ENCODE measurements at regions not wholly inside any gene's neighbourhood (a gene's known extent, or its start where the extent isn't known, plus 50 kb on each side); places are given as distances from the start of the nearest gene placed in this dataset.

GRCh38 chr2:105691947-105692390 is 52.7 kb upstream of the NCK2 start:
- no peaks in the 10 kb centered on the region for H3K36me3 ChIP-seq (ENCODE audit: insufficient read depth, low read length)
- no peaks in the 10 kb centered on the region for H3K27me3 ChIP-seq (ENCODE audit: insufficient read depth, low read length, poor library complexity)
- H2AFZ ChIP-seq (ENCODE audit: low read depth, low read length) = no peak overlapping the region
- H3K79me2 ChIP-seq (ENCODE audit: insufficient read depth, low read length) = no peaks in the 10 kb centered on the region
- H3K4me2 ChIP-seq (ENCODE audit: insufficient read depth, low read length) = no peak overlapping the region
- H4K20me1 ChIP-seq (ENCODE audit: insufficient read depth, low read length) = no peaks in the 10 kb centered on the region
- no peak overlapping the region for H3K4me3 ChIP-seq (ENCODE audit: low read depth in 1 of 2, low read length in 2 of 2)
- no peaks in the 10 kb centered on the region for H3K9me3 ChIP-seq (ENCODE audit: insufficient read depth, low read length, severe bottlenecking)
- H3K27ac ChIP-seq (ENCODE audit: low read length) = no peak overlapping the region
- no peak overlapping the region for H3K9ac ChIP-seq (ENCODE audit: low read depth, low read length)
- DNase-seq (no peak), ATAC-seq (ENCODE audit: insufficient read depth, low read depth) (no peak)
- H3K4me1 ChIP-seq (ENCODE audit: insufficient read depth, low read length) = no peaks in the 10 kb centered on the region
- no peak for TF ChIP-seq CTCF (IDR thresholded peaks at IDR 0.05; ENCODE audit: borderline replicate concordance, extremely low read depth, low read length, poor library complexity, severe bottlenecking)
- no peak for TF ChIP-seq EZH2 (IDR thresholded peaks at IDR 0.05; ENCODE audit: borderline replicate concordance, low read depth, low read length, severe bottlenecking)

- no peaks in the 10 kb centered on the region for H3K36me3 ChIP-seq (ENCODE audit: insufficient read depth, low read length)
- H3K4me1 ChIP-seq (ENCODE audit: insufficient read depth, low read length) = no peaks in the 10 kb centered on the region
- H3K27ac ChIP-seq (ENCODE audit: low read length) = no peak overlapping the region
- DNase-seq (no peak), ATAC-seq (ENCODE audit: insufficient read depth, low read depth) (no peak)
- no peaks in the 10 kb centered on the region for H3K79me2 ChIP-seq (ENCODE audit: insufficient read depth, low read length)
- TF ChIP-seq CTCF (IDR thresholded peaks at IDR 0.05; ENCODE audit: borderline replicate concordance, extremely low read depth, low read length, poor library complexity, severe bottlenecking) (no peak), EZH2 (IDR thresholded peaks at IDR 0.05; ENCODE audit: borderline replicate concordance, low read depth, low read length, severe bottlenecking) (no peak)
- no peaks in the 10 kb centered on the region for H3K27me3 ChIP-seq (ENCODE audit: insufficient read depth, low read length, poor library complexity)
- H3K9ac ChIP-seq (ENCODE audit: low read depth, low read length) = no peak overlapping the region
- H2AFZ ChIP-seq (ENCODE audit: low read depth, low read length) = no peak overlapping the region
- H4K20me1 ChIP-seq (ENCODE audit: insufficient read depth, low read length) = no peaks in the 10 kb centered on the region
- no peaks in the 10 kb centered on the region for H3K9me3 ChIP-seq (ENCODE audit: insufficient read depth, low read length, severe bottlenecking)
- no peak overlapping the region for H3K4me3 ChIP-seq (ENCODE audit: low read depth in 1 of 2, low read length in 2 of 2)
- no peak overlapping the region for H3K4me2 ChIP-seq (ENCODE audit: insufficient read depth, low read length)
Measured at GRCh38 chr2:105690566-105690965, 54.1 kb upstream of the NCK2 start.

GRCh38 chr2:105689484-105689883 is 55.2 kb upstream of the NCK2 start:
- Histone ChIP-seq H3K9me3 (ENCODE audit: insufficient read depth, low read length, severe bottlenecking) (no peaks in the 10 kb centered on the region), H3K4me2 (ENCODE audit: insufficient read depth, low read length) (no peak overlapping the region), H3K79me2 (ENCODE audit: insufficient read depth, low read length) (no peaks in the 10 kb centered on the region), H4K20me1 (ENCODE audit: insufficient read depth, low read length) (no peaks in the 10 kb centered on the region), H3K27ac (ENCODE audit: low read length) (no peak overlapping the region), H3K36me3 (ENCODE audit: insufficient read depth, low read length) (no peaks in the 10 kb centered on the region), H3K4me1 (ENCODE audit: insufficient read depth, low read length) (no peaks in the 10 kb centered on the region), H3K9ac (ENCODE audit: low read depth, low read length) (no peak overlapping the region), H3K4me3 (ENCODE audit: low read depth in 1 of 2, low read length in 2 of 2) (no peak overlapping the region), H3K27me3 (ENCODE audit: insufficient read depth, low read length, poor library complexity) (no peaks in the 10 kb centered on the region), H2AFZ (ENCODE audit: low read depth, low read length) (no peak overlapping the region)
- no peak for ATAC-seq (ENCODE audit: insufficient read depth, low read depth)
- no peak for DNase-seq
- TF ChIP-seq EZH2 (IDR thresholded peaks at IDR 0.05; ENCODE audit: borderline replicate concordance, low read depth, low read length, severe bottlenecking) = no peak
- no peak for TF ChIP-seq CTCF (IDR thresholded peaks at IDR 0.05; ENCODE audit: borderline replicate concordance, extremely low read depth, low read length, poor library complexity, severe bottlenecking)

- no peak for ATAC-seq (ENCODE audit: insufficient read depth, low read depth)
- H3K9ac ChIP-seq (ENCODE audit: low read depth, low read length) = no peak overlapping the region
- no peaks in the 10 kb centered on the region for H3K36me3 ChIP-seq (ENCODE audit: insufficient read depth, low read length)
- no peaks in the 10 kb centered on the region for H3K9me3 ChIP-seq (ENCODE audit: insufficient read depth, low read length, severe bottlenecking)
- no peak overlapping the region for H3K4me2 ChIP-seq (ENCODE audit: insufficient read depth, low read length)
- no peaks in the 10 kb centered on the region for H3K27me3 ChIP-seq (ENCODE audit: insufficient read depth, low read length, poor library complexity)
- no peaks in the 10 kb centered on the region for H3K79me2 ChIP-seq (ENCODE audit: insufficient read depth, low read length)
- H2AFZ ChIP-seq (ENCODE audit: low read depth, low read length) = no peak overlapping the region
- H3K4me1 ChIP-seq (ENCODE audit: insufficient read depth, low read length) = no peaks in the 10 kb centered on the region
- TF ChIP-seq CTCF (IDR thresholded peaks at IDR 0.05; ENCODE audit: borderline replicate concordance, extremely low read depth, low read length, poor library complexity, severe bottlenecking) (no peak), EZH2 (IDR thresholded peaks at IDR 0.05; ENCODE audit: borderline replicate concordance, low read depth, low read length, severe bottlenecking) (no peak)
- H4K20me1 ChIP-seq (ENCODE audit: insufficient read depth, low read length) = no peaks in the 10 kb centered on the region
- no peak overlapping the region for H3K27ac ChIP-seq (ENCODE audit: low read length)
- H3K4me3 ChIP-seq (ENCODE audit: low read depth in 1 of 2, low read length in 2 of 2) = no peak overlapping the region
- no peak for DNase-seq
Measured at GRCh38 chr2:105688946-105689345, 55.8 kb upstream of the NCK2 start.
